ENCODE measurements at regions not wholly inside any gene's neighbourhood (a gene's known extent, or its start where the extent isn't known, plus 50 kb on each side); places are given as distances from the start of the nearest gene placed in this dataset.

DNA sequence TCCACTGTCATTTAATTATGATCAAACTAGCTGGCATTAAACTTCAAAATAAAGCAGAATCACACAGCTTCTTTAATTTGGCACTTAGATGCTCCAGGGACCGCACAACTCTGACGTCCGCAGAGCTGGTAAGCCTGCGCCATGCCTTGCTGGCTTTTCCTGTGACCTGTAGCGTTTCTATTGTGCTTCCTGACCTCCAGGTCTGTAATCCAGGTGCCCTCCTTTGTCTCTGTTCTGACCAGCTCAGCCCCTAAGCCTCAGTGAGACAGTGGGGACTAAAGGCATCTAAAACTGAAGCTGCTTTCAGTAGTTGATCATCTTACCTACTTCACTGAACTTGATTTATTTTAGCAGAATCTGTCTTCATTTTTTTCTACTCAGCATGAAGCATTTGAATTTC lies 249.7 kb upstream of the RGPD4 start:
- TF ChIP-seq CTCF (IDR thresholded peaks at IDR 0.05) (no peak), POLR2AphosphoS5 (IDR thresholded peaks at IDR 0.05) (no peak)

All from stomach (tissue), 4 donors.